ENCODE measurements at regions not wholly inside any gene's neighbourhood (a gene's known extent, or its start where the extent isn't known, plus 50 kb on each side); places are given as distances from the start of the nearest gene placed in this dataset.

GRCh38 chr22:47808886-47809620, 1046.6 kb downstream of the TBC1D22A start:
- DNase-seq: no peak

GRCh38 chr22:47808236-47808635, 1045.8 kb downstream of the TBC1D22A start:
- DNase-seq: no peak

- no peak for DNase-seq
These were observed 1045.1 kb downstream of the TBC1D22A start for GRCh38 chr22:47807506-47807905.

- DNase-seq: no peak
These were observed 1044.4 kb downstream of the TBC1D22A start for GRCh38 chr22:47806894-47807293.

GRCh38 chr22:47805394-47805935, 1043.0 kb downstream of the TBC1D22A start:
- DNase-seq: no peak

- no peak for DNase-seq
These were observed 1041.8 kb downstream of the TBC1D22A start for GRCh38 chr22:47804281-47804680.

- DNase-seq: no peak
These were observed 1040.0 kb downstream of the TBC1D22A start for GRCh38 chr22:47802421-47802820.

GRCh38 chr22:47801541-47802245, 1039.2 kb downstream of the TBC1D22A start:
- no peak for DNase-seq

GRCh38 chr22:47798229-47798628, 1035.8 kb downstream of the TBC1D22A start:
- DNase-seq: no peak

- no peak for DNase-seq
These were observed 1035.0 kb downstream of the TBC1D22A start for GRCh38 chr22:47797342-47797945.

- no peak for DNase-seq
These were observed 1033.9 kb downstream of the TBC1D22A start for GRCh38 chr22:47796128-47796908.

GRCh38 chr22:47795477-47796127, 1033.2 kb downstream of the TBC1D22A start:
- no peak for DNase-seq

- no peak for DNase-seq
These were observed 1032.4 kb downstream of the TBC1D22A start for GRCh38 chr22:47794851-47795250.

GRCh38 chr22:47793304-47794101, 1031.1 kb downstream of the TBC1D22A start:
- DNase-seq: no peak

GRCh38 chr22:47789171-47789570, 1026.7 kb downstream of the TBC1D22A start:
- DNase-seq: no peak

GRCh38 chr22:47788461-47788860, 1026.0 kb downstream of the TBC1D22A start:
- DNase-seq: no peak

- no peak for DNase-seq
These were observed 1025.2 kb downstream of the TBC1D22A start for GRCh38 chr22:47787501-47788227.

GRCh38 chr22:47786650-47787290, 1024.3 kb downstream of the TBC1D22A start:
- no peak for DNase-seq

- DNase-seq: no peak
These were observed 1022.5 kb downstream of the TBC1D22A start for GRCh38 chr22:47784991-47785390.

- DNase-seq: no peak
These were observed 1022.0 kb downstream of the TBC1D22A start for GRCh38 chr22:47784367-47784983.

Measured in hematopoietic multipotent progenitor cell treated with erythropoietin and hydrocortisone succinate and interleukin-3 and kit ligand, for 4 days (in vitro differentiated cells).